ENCODE measurements at regions not wholly inside any gene's neighbourhood (a gene's known extent, or its start where the extent isn't known, plus 50 kb on each side); places are given as distances from the start of the nearest gene placed in this dataset.

- TF ChIP-seq CTCF (IDR thresholded peaks at IDR 0.05; ENCODE audit: low read length), result no peak
- no peak for TF ChIP-seq EZH2phosphoT487 (IDR thresholded peaks at IDR 0.05; ENCODE audit: low read length)
Observed at GRCh38 chr2:240324312-240325015, 111.0 kb upstream of the GPC1 start.
